ENCODE measurements at regions not wholly inside any gene's neighbourhood (a gene's known extent, or its start where the extent isn't known, plus 50 kb on each side); places are given as distances from the start of the nearest gene placed in this dataset.

DNA sequence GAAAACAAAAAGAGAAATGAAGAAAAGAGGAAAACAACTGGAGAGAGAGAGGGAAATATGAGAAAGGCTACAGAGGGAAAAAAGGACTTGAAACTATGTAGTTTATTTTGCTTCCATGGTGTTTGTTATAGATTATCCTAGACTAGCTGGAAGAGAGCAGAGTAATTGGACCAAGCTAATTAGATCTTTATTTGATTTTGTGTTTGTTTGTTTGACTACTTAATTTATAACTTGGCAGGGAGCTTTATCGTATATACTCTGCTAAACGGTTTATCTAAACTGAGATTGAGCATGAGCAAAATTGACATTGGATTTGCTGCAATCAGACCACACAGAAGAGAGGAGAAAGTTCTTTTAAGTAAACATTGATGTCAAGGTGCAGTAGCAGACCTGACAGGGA is 443.8 kb upstream of the USP24 start:
- no peak for TF ChIP-seq YY1 (IDR thresholded peaks at IDR 0.05; ENCODE audit: low read depth, low read length)
- no peak for TF ChIP-seq NFIC (IDR thresholded peaks at IDR 0.05; ENCODE audit: low read depth, low read length)
- TF ChIP-seq, protein P1, sequence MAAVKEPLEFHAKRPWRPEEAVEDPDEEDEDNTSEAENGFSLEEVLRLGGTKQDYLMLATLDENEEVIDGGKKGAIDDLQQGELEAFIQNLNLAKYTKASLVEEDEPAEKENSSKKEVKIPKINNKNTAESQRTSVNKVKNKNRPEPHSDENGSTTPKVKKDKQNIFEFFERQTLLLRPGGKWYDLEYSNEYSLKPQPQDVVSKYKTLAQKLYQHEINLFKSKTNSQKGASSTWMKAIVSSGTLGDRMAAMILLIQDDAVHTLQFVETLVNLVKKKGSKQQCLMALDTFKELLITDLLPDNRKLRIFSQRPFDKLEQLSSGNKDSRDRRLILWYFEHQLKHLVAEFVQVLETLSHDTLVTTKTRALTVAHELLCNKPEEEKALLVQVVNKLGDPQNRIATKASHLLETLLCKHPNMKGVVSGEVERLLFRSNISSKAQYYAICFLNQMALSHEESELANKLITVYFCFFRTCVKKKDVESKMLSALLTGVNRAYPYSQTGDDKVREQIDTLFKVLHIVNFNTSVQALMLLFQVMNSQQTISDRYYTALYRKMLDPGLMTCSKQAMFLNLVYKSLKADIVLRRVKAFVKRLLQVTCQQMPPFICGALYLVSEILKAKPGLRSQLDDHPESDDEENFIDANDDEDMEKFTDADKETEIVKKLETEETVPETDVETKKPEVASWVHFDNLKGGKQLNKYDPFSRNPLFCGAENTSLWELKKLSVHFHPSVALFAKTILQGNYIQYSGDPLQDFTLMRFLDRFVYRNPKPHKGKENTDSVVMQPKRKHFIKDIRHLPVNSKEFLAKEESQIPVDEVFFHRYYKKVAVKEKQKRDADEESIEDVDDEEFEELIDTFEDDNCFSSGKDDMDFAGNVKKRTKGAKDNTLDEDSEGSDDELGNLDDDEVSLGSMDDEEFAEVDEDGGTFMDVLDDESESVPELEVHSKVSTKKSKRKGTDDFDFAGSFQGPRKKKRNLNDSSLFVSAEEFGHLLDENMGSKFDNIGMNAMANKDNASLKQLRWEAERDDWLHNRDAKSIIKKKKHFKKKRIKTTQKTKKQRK (IDR thresholded peaks at IDR 0.05; ENCODE audit: low read depth, low read length): no peak
- no peak for TF ChIP-seq EZH2 (IDR thresholded peaks at IDR 0.05; ENCODE audit: borderline replicate concordance, control insufficient read depth, low read depth, low read length)
- TF ChIP-seq, protein P2, sequence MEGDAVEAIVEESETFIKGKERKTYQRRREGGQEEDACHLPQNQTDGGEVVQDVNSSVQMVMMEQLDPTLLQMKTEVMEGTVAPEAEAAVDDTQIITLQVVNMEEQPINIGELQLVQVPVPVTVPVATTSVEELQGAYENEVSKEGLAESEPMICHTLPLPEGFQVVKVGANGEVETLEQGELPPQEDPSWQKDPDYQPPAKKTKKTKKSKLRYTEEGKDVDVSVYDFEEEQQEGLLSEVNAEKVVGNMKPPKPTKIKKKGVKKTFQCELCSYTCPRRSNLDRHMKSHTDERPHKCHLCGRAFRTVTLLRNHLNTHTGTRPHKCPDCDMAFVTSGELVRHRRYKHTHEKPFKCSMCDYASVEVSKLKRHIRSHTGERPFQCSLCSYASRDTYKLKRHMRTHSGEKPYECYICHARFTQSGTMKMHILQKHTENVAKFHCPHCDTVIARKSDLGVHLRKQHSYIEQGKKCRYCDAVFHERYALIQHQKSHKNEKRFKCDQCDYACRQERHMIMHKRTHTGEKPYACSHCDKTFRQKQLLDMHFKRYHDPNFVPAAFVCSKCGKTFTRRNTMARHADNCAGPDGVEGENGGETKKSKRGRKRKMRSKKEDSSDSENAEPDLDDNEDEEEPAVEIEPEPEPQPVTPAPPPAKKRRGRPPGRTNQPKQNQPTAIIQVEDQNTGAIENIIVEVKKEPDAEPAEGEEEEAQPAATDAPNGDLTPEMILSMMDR (IDR thresholded peaks at IDR 0.05 in 2 of 3, conservative IDR thresholded peaks at IDR 0.05 in 1 of 3; ENCODE audit: control insufficient read depth in 2 of 3, extremely low read depth in 1 of 3, insufficient read depth in 1 of 3, low read depth in 3 of 3, low read length in 3 of 3): no peak
- TF ChIP-seq TAF1 (IDR thresholded peaks at IDR 0.05; ENCODE audit: borderline replicate concordance, low read depth, low read length): no peak
- TF ChIP-seq POLR2AphosphoS5 (IDR thresholded peaks at IDR 0.05; ENCODE audit: low read length): no peak
- no peak for TF ChIP-seq ZNF622 (IDR thresholded peaks at IDR 0.05)
- no peak for TF ChIP-seq RFX5 (IDR thresholded peaks at IDR 0.05; ENCODE audit: low read depth, low read length)
- TF ChIP-seq, protein P3, sequence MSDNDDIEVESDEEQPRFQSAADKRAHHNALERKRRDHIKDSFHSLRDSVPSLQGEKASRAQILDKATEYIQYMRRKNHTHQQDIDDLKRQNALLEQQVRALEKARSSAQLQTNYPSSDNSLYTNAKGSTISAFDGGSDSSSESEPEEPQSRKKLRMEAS (IDR thresholded peaks at IDR 0.05; ENCODE audit: low read depth, low read length): no peak
